Fibroblast of villous mesenchyme (primary cell): ENCODE measurements at regions not wholly inside any gene's neighbourhood (a gene's known extent, or its start where the extent isn't known, plus 50 kb on each side); places are given as distances from the start of the nearest gene placed in this dataset.

ENCODE experiments used
- DNase-seq: peaks from one replicate; pipeline ENCODE4 v3.0.0-alpha.2; 2010; ENCODE audit warnings: low read depth
- H3K4me3 ChIP-seq: 2 replicates; pipeline ENCODE4 v1.5.1; 2011; ENCODE audit warnings: low read depth, mild to moderate bottlenecking, low read length
- CTCF ChIP-seq: IDR thresholded peaks from 2 replicates; pipeline ENCODE4 v1.5.1; 2012; ENCODE audit warnings: low read depth, mild to moderate bottlenecking, low read length; ENCODE audit not compliant: insufficient read depth

- no peak overlapping the region for H3K4me3 ChIP-seq
- DNase-seq, result no peak
- no peak for TF ChIP-seq CTCF
Observed at GRCh38 chr3:72192572-72192971, 407.6 kb upstream of the PROK2 start.

- no peak for TF ChIP-seq CTCF
- no peak overlapping the region for H3K4me3 ChIP-seq
- DNase-seq, result peak; percentile 25
Observed at GRCh38 chr3:72191209-72191960, 406.4 kb upstream of the PROK2 start.

GRCh38 chr3:72190050-72190449 is 405.1 kb upstream of the PROK2 start:
- no peak for TF ChIP-seq CTCF
- H3K4me3 ChIP-seq, result no peak overlapping the region
- no peak for DNase-seq

- H3K4me3 ChIP-seq, result no peak overlapping the region
- no peak for DNase-seq
- no peak for TF ChIP-seq CTCF
Observed at GRCh38 chr3:72189339-72189738, 404.4 kb upstream of the PROK2 start.

- H3K4me3 ChIP-seq, result no peak overlapping the region
- no peak for DNase-seq
- no peak for TF ChIP-seq CTCF
Observed at GRCh38 chr3:72188536-72188935, 403.6 kb upstream of the PROK2 start.

- DNase-seq, result no peak
- no peak overlapping the region for H3K4me3 ChIP-seq
- TF ChIP-seq CTCF, result no peak
Observed at GRCh38 chr3:72187131-72187530, 402.2 kb upstream of the PROK2 start.

GRCh38 chr3:72186400-72186855 is 401.5 kb upstream of the PROK2 start:
- no peak for TF ChIP-seq CTCF

More at GRCh38 chr3:72186400-72186855, 401.5 kb upstream of the PROK2 start:
- no peak overlapping the region for H3K4me3 ChIP-seq
- peak; percentile 13 for DNase-seq
